Renal cortical epithelial cell (primary cell): ENCODE measurements at regions not wholly inside any gene's neighbourhood (a gene's known extent, or its start where the extent isn't known, plus 50 kb on each side); places are given as distances from the start of the nearest gene placed in this dataset.
"Not testable (repeated sequence)": the region's sequence is repeated elsewhere in the genome, so short reads cannot be mapped to it uniquely, and the experiment has no call there.

ENCODE experiments used
- DNase-seq: peaks from one replicate; pipeline ENCODE4 v3.0.0-alpha.2; 2011; ENCODE audit warnings: low read depth

- no peak for DNase-seq
Observed at GRCh38 chr7:25665903-25666670, 437.8 kb upstream of the NPVF start.

- no peak for DNase-seq
Observed at GRCh38 chr7:25666671-25667060, 438.4 kb upstream of the NPVF start.

GRCh38 chr7:25669281-25669781 lies 441.0 kb upstream of the NPVF start:
- DNase-seq = no peak

GRCh38 chr7:25669961-25670841 lies 441.9 kb upstream of the NPVF start:
- DNase-seq = peak; percentile 7

GRCh38 chr7:25671111-25671510 lies 442.8 kb upstream of the NPVF start:
- peak; percentile 80 for DNase-seq

GRCh38 chr7:25672496-25672895 lies 444.2 kb upstream of the NPVF start:
- no peak for DNase-seq

GRCh38 chr7:25675789-25676474 lies 447.6 kb upstream of the NPVF start:
- no peak for DNase-seq

GRCh38 chr7:25677595-25677994 lies 449.3 kb upstream of the NPVF start:
- no peak for DNase-seq

GRCh38 chr7:25678215-25678614 lies 449.9 kb upstream of the NPVF start:
- no peak for DNase-seq

GRCh38 chr7:25680636-25681035 lies 452.4 kb upstream of the NPVF start:
- no peak for DNase-seq

- no peak for DNase-seq
Observed at GRCh38 chr7:25684360-25684759, 456.1 kb upstream of the NPVF start.

- no peak for DNase-seq
Observed at GRCh38 chr7:25686493-25686892, 458.2 kb upstream of the NPVF start.

- DNase-seq = no peak
Observed at GRCh38 chr7:25694211-25694610, 457.8 kb upstream of the NFE2L3 start.

GRCh38 chr7:25694699-25695098 lies 457.3 kb upstream of the NFE2L3 start:
- DNase-seq = no peak

GRCh38 chr7:25696571-25696970 lies 455.4 kb upstream of the NFE2L3 start:
- no peak for DNase-seq

- DNase-seq = peak; percentile 35
Observed at GRCh38 chr7:25698451-25699113, 453.4 kb upstream of the NFE2L3 start.

GRCh38 chr7:25700141-25700540 lies 451.9 kb upstream of the NFE2L3 start:
- not testable (repeated sequence) for DNase-seq

- DNase-seq = no peak
Observed at GRCh38 chr7:25704413-25704812, 447.6 kb upstream of the NFE2L3 start.

- no peak for DNase-seq
Observed at GRCh38 chr7:25706764-25707163, 445.2 kb upstream of the NFE2L3 start.

GRCh38 chr7:25707768-25708620 lies 444.0 kb upstream of the NFE2L3 start:
- peak; percentile 27 for DNase-seq

- DNase-seq = no peak
Observed at GRCh38 chr7:25710959-25711358, 441.0 kb upstream of the NFE2L3 start.
